Mesothelial cell of epicardium (in vitro differentiated cells): ENCODE measurements at regions not wholly inside any gene's neighbourhood (a gene's known extent, or its start where the extent isn't known, plus 50 kb on each side); places are given as distances from the start of the nearest gene placed in this dataset.

ENCODE experiments used
- DNase-seq, 2 experiments: peaks; one replicate each; pipeline ENCODE4 v3.0.0; 2021; ENCODE audit warnings: low spot score in 2 of 2; ENCODE audit not compliant: unreplicated experiment in 2 of 2
- H3K27ac Mint-ChIP-seq: 2 replicates; pipeline ENCODE4 v1.8.0; 2021; ENCODE audit warnings: mixed read lengths
- H3K27me3 Mint-ChIP-seq: 2 replicates; pipeline ENCODE4 v1.8.0; 2021; ENCODE audit warnings: low read depth, mixed read lengths
- H3K36me3 Mint-ChIP-seq: 2 replicates; pipeline ENCODE4 v1.8.0; 2021; ENCODE audit warnings: mixed read lengths
- H3K4me1 Mint-ChIP-seq: 2 replicates; pipeline ENCODE4 v1.8.0; 2021; ENCODE audit warnings: mixed read lengths
- H3K4me3 Mint-ChIP-seq: 2 replicates; pipeline ENCODE4 v1.8.0; 2021; ENCODE audit warnings: mild to moderate bottlenecking, moderate library complexity, mixed read lengths
- H3K9me3 Mint-ChIP-seq: 2 replicates; pipeline ENCODE4 v1.8.0; 2021; ENCODE audit warnings: mixed read lengths
- CTCF ChIP-seq: fragments of 200-600 bp; sonication (generic); IDR thresholded peaks from one replicate; pipeline ENCODE4 v1.5.0; 2021; ENCODE audit warnings: antibody characterized with exemption; ENCODE audit not compliant: unreplicated experiment

- peak overlapping the region; percentile 2 for H3K4me3 Mint-ChIP-seq
- H3K36me3 Mint-ChIP-seq = no peaks in the 10 kb centered on the region
- no peak overlapping the region for H3K27ac Mint-ChIP-seq
- TF ChIP-seq CTCF = no peak
- DNase-seq = no peak
- H3K27me3 Mint-ChIP-seq = peaks cover 52% of the 10 kb centered on the region
- peaks cover 5% of the 10 kb centered on the region for H3K4me1 Mint-ChIP-seq
- H3K9me3 Mint-ChIP-seq = no peaks in the 10 kb centered on the region
Observed at GRCh38 chr16:73483076-73483791, 435.3 kb upstream of the ZFHX3 start.

GRCh38 chr16:73482310-73482709 is 434.4 kb upstream of the ZFHX3 start:
- Mint-ChIP-seq H3K27ac (no peak overlapping the region), H3K9me3 (no peaks in the 10 kb centered on the region), H3K27me3 (peaks cover 45% of the 10 kb centered on the region), H3K36me3 (no peaks in the 10 kb centered on the region), H3K4me1 (peaks cover 5% of the 10 kb centered on the region), H3K4me3 (no peak overlapping the region)
- TF ChIP-seq CTCF = no peak
- DNase-seq = no peak

- Mint-ChIP-seq H3K27ac (no peak overlapping the region), H3K4me3 (no peak overlapping the region), H3K4me1 (peaks cover 5% of the 10 kb centered on the region), H3K27me3 (peaks cover 31% of the 10 kb centered on the region), H3K36me3 (no peaks in the 10 kb centered on the region), H3K9me3 (no peaks in the 10 kb centered on the region)
- no peak for DNase-seq
- TF ChIP-seq CTCF = no peak
Observed at GRCh38 chr16:73480381-73480780, 432.5 kb upstream of the ZFHX3 start.

- H3K9me3 Mint-ChIP-seq = no peaks in the 10 kb centered on the region
- H3K4me1 Mint-ChIP-seq = no peaks in the 10 kb centered on the region
- H3K4me3 Mint-ChIP-seq = no peak overlapping the region
- H3K36me3 Mint-ChIP-seq = no peaks in the 10 kb centered on the region
- no peak for TF ChIP-seq CTCF
- H3K27ac Mint-ChIP-seq = no peak overlapping the region
- peaks cover 29% of the 10 kb centered on the region for H3K27me3 Mint-ChIP-seq
- no peak for DNase-seq
Observed at GRCh38 chr16:73473713-73474112, 425.8 kb upstream of the ZFHX3 start.

- DNase-seq = no peak
- Mint-ChIP-seq H3K27me3 (peaks cover 45% of the 10 kb centered on the region), H3K36me3 (no peaks in the 10 kb centered on the region), H3K27ac (no peak overlapping the region), H3K4me1 (no peaks in the 10 kb centered on the region), H3K9me3 (peaks cover 16% of the 10 kb centered on the region), H3K4me3 (no peak overlapping the region)
- no peak for TF ChIP-seq CTCF
Observed at GRCh38 chr16:73464834-73465233, 416.9 kb upstream of the ZFHX3 start.
